HG02973 (cell line): ENCODE measurements at regions not wholly inside any gene's neighbourhood (a gene's known extent, or its start where the extent isn't known, plus 50 kb on each side); places are given as distances from the start of the nearest gene placed in this dataset.

Source experiments
- ATAC-seq: cut with Tn5 transposase; IDR thresholded peaks from one replicate; pipeline ENCODE4 v1.9.1; 2021; ENCODE audit warnings: moderate library complexity; ENCODE audit not compliant: unreplicated experiment

DNA sequence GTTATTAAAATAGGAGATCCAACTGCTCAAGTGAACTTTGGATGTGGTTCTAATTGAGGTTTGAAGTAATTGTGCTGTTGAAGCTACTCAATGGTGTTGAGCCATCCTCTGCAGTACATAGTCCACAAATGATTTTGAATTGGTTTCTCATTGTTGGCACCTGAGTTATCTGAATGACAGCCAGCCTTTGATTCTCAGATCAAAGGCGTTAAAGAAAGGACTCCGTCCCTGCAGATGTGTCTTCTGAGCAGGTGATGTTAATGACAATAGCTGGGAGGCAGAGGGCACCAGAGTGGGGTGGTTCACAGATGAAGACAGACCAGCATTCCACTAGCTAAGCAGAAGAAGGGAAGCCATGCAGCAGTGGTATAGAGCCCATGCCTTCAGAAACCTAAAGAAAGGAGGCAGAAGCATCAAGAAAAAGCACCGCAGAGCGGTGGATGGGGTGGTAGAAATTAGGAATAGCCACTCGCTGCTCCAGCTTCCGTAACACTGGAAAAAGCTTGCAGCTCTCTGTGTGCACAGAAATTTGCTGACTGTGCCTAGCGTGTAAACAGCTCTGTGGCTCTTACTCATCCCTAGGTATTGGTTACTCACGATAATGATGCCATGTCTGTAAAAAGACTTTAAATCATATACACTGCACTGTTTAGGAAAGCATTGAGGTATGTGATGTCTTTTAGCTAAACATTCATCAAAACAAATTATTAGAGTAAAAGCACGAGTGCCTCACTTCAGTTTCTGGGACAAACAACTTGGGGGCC lies 79.2 kb upstream of the CLCN4 start:
- no peak for ATAC-seq

DNA sequence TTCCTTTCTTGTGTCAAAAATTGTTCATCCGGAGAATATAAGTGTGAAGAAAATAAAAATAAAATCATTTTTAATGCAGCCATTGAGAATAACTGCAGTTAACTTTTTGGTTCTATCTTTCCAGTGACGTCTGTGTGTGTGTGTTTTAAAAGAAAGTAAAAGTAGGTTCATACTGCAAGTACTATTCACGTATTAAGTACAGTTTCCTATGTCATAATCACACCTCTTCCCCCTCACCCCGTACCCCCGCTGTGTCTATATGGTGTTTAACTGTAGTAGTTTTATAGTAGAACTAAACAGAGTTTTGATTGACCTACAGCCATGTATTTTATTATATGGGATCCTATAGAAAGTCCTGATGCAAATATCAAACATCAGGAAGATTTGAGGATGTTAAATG lies 78.5 kb upstream of the CLCN4 start:
- ATAC-seq, result no peak

DNA sequence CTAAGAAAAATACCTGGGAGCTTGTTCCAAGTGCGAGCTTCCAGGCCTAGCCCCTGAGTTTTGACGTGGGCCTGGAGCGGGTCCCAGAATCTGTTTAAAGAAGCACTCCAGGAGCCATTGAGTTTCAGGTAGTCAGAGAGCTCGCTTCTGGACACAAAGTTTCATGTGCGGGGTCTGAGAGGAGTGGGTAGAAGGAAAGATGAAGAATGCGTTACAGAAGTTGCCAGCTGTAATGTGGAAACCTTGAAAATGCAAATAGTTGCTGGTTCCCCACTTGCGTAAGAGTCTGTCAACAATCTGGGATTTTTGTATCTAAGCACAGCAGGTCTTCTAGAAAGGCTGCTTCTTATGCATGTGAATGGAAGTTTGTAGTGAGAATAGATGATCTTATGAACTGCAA lies 77.5 kb upstream of the CLCN4 start:
- no peak for ATAC-seq

DNA sequence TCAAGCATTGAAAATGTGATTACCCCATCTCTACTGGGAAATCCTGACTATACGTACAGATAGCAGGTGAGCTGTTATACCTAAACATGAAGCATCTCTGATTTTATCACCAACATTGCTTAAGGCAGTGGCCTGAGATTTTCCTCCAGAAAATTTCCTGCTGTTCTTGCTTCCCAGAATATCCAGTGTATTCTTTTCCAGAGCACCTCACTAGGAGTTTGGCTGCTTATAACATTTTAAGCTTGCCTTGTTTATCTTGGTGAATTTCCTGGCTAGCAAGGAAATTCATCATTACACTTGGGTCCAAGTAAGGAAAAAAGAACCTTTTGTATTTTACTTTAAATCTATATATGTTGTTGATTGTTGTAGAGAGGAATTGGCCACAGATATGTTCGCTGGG lies 73.0 kb upstream of the CLCN4 start:
- no peak for ATAC-seq

DNA sequence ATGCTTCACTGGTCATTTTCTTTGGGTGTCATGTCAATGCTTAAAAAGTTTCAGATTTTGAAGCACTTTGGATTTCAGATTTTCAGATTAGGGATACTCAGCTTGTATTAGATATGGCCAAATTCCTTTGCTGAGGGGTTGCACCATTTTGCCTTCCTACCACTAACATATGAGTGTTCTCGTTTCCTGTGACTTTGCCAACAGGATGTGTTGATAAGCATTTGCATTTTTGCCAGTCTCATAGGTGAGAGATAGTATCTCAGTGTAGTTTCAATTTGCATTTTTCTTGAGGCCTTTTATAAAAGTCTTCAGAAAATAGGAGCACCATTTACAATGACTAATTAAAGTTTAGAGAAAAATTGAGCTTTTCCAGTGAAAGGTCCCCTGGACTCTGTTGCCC lies 71.6 kb upstream of the CLCN4 start:
- no peak for ATAC-seq

DNA sequence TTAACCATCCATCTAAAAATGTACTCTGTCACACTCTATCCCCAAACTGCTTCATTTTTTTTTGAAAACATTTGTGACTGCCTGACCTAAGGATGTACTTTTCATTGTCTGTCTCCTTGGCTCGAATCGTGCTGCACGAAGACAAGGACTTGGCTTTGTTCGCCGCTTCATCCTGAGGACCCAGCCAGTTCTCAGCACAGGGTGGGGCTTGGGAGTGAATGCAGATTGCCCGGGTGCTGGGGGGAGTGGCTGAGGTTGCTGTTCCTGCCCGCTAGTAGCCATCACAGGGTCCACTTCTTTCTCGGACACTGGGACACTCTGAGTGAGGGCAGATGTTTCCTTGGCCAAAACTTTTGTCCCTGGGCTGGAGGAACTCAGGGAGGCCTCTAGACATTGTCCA lies 70.1 kb upstream of the CLCN4 start:
- no peak for ATAC-seq

DNA sequence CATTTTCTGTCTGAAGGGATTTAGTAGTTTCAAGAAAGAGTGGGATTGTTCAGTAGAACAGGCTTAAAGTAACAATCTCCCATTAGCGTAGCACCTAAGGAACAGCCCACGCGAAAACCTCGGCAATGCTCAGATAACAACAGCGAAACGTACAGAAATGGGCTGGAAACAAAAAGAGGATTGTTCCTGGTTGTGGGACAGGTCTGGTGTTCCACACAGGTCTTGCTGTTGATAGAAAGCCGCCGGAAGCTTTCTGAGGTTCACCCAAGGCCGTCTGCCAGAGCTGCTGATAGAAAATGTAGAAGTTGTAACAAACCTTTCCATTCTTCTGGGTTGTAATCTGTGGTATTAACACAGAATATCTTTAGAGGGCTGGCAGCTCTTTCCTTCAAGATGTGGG lies 69.4 kb upstream of the CLCN4 start:
- ATAC-seq, result no peak

DNA sequence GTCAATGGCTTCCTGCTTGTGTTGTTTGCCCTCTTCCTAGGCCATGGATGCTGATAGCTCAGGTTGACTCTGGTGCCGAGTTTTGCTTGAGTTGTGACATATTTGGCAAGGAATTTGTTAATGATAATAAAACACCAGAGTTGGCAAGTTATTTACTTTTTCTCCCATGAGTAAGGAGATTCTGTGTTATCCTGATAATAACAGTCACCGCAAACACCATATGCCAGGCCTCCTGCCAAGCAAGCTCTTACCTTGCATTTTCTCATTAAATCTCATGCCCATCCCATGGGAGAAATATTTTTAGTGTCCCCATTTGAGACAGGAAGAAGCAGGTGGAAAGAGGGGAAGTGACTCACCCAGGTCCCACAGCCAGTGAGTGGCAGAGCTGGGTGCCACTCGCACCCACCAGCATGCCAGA lies 67.4 kb upstream of the CLCN4 start:
- no peak for ATAC-seq

DNA sequence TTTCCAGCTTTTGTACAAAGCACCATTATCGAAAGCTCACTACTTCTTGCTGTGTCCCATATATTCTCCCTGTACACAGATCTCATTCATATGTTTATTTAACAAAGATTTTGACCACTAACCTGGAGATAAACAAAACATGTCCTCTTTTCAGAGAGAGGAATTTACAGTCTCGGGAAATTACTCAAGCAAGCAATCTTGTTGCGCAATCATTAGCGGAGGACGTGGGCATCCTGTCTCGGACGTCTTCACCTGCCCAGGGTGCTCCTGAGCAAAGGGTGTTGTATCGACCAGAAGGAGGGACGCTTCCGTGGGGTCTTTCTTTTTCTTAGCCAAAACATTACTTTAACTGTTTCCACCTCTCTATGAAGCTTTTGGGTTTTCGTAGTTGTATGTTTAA lies 66.5 kb upstream of the CLCN4 start:
- ATAC-seq, result no peak

DNA sequence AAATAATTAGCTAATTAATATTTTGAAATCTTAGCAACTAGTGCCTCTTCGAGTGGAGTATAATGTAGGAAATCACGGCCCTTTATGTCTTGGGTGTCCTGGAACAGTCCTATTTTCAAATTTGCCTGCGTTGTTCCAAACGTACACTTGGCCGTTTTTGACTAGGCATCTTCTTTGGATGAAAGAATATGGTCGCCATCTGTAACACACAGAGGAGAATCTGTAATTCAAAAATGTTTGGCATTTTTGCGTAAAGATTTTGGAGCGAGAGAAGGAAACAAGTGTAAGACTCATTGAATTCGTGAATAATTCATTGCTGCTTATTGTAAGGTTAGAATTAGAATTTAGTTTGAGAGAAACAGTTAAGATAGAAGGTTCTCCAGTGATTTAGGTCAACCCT lies 61.5 kb upstream of the CLCN4 start:
- no peak for ATAC-seq

DNA sequence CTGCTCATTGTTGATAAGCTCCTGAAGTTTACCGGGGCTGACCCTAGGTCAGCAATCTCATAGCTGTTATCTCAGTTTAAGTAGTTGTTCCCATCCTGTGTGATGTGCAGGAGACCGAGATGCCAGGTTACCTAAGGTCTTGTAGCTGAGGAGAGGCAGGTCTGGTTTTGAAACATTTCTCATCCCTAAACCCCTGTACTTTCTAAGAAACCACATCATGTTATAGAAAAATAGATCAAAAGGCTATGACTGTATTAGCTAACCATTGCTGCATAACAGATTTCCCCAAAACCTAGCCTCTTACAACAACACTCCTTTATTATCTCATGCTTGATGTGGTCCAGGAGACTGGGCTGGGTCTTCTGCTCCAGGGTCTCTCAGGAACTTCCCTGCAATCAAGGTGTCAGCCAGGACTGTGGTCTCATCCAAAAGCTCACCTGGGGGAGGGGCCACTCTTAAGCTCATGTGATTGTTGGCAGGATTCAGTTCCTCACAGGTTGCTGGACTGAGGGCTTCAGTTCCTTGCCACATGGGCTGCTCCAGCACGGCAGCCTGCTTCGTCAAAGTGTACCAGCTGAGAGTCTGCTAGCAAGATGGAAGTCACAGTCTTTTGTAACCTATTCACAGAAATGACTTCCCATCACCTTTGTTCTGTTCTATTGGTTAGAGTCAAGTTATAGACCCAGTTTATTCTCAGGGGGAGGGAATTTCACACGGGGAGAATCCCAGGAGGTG lies 60.9 kb upstream of the CLCN4 start:
- no peak for ATAC-seq

DNA sequence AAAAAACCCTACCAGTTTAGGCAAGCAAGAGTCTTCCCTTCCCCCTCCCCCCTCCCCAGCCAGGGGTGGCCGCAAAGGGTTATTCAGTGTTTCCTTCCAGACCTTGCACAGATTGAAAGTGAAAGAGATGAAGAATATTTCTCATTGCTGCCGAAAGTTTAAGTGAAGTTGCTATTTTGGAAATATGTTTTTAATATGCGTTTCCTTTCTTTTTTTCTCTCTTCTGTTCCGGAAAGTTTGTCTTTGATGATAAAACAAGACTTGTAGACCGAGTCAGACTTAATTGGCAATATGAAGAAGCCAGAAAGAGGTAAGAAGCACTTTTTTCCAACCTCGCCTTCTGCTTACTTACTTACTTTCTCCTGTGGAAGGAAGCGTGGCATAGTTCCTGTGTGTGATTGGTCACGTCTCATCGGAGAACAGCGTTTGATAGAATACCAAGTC lies 58.5 kb upstream of the CLCN4 start:
- ATAC-seq, result peak; percentile 82

DNA sequence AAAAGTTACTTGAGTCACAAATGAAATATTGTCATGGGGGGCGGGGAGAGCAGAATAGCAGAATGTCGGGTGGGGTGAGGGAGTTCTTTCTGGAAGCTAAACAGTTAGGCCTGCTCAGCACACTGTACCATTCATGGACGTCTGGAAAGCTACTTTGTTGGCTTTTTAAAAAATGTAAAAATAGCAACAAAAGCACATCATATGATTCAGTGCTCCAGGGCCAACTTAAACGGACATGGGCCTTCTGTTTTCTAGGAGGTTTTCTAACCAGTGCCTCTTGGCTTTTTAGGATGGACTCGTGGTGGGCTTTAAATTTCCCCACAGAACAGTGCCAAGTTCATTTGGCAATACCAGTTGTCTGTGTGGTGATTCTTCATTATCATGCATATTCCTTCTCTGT lies 57.4 kb upstream of the CLCN4 start:
- no peak for ATAC-seq

DNA sequence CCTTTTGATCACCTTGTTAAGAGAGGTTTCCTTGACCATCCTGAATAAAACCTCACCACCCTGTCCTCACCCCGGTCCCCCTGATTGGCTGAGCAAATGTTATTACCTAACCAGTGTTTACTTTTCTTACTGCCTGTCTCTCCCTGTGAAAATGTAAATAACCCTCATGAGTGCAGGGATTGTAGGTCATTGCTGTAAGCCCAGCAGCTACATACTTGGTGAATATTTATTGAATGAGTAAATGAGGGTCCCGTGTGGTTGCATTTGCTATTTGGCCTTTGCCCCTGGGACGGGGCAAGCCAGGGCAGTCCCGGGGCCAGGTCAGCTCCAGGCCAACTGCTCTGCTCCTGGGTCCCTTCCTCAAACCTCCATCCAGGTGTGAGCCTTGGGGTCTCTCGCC lies 55.5 kb upstream of the CLCN4 start:
- ATAC-seq, result no peak

DNA sequence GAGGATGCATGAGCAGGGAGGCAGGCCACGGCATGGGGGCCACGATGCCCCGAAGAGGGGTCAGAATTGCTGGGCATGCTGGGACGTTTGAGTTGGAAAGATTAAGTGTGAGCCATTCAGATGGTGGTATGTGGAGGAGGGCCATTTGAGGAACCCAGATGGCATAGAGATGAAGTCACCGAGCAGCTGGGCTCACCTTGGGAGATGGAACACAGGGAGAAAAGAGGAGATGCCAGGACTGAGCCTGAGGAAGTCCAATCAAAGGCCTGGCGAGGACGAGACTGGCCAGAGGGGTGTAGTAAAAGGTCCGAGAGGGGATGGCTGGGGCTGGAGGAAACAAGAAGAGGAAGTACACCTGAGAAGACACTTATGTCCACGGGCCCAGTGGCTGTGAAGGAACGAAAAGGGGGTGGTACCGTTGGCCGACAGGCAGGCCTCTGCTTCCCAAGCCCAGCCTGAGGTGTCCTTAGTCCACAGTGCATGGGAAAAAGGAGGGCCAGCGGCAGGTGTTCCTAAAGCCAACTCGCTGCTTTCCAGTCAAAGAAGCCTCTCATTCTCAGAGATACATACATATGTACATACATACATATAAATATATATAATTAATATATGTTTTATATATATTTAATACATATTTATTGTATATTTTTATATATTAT lies 54.6 kb upstream of the CLCN4 start:
- ATAC-seq, result no peak

DNA sequence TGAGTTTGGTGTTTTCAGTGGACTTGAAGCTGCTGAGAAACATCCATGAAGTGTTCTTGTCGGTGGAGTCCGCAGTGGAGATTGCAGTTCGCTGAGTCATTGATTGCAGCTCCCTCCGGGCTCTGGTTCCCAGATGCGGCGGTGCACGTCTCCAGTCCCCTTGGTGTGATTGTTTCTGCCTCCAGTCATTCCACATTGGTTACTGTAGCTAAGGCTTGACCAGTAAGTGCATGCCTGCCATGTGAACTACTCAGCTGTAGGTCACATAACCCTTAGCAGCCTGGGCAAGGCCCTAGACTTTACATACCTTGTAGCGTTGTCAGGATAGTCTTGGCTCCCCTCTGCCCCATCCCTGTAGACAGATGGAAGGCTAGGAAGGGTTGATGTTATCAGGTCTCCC lies 53.8 kb upstream of the CLCN4 start:
- no peak for ATAC-seq

DNA sequence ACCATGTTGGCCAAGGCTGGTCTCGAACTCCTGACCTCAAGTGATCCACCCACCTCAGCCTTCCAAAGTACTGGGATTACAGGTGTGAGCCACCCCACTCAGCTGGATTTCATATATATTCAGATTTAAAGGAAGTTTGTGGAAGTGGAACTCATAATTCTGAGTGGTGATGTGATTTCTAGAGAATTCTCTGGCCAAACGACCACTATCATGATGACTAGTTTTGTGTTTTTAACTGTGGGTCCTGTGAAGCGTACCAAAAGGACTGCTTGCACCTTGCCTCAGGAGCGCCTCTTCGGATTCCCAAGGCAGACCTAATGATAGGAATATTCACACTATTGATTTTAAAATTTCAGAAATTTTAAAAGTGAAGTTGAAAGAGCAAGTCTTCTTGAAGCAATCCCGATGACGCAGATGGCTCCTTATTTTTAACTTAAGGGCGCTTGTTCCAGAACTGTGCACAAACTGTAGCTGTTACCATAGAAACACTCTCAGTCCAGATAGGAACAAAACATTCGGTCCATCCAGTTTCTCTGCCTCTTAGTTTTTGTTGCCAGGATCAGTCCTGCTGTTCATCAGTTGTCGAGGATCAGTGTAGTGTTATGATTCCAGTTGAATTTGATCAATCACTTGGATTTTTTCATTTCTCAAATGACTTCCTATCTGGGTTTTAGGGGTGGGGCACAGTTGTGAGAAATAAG lies 51.7 kb upstream of the CLCN4 start:
- ATAC-seq, result no peak

DNA sequence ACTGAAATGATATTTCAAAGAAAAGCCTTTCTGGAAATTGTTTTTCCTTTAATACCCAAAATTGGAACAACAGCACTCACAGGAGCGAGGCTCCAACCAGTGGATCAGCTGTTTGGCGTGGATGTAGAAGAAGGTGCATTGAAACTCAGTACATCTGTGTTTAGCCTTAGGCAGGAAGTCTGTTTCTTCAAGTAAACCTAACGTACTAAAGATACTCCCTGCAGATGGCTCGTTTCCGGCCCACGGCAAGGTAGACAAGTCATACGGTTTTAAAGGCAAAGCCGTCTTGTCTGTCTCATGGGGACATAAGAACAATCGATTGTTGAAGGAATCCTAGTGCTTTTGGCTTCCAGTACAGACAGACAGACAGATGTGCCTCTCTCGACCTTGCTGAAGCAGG lies 50.0 kb upstream of the CLCN4 start:
- peak; percentile 61 for ATAC-seq
